ENCODE measurements at regions not wholly inside any gene's neighbourhood (a gene's known extent, or its start where the extent isn't known, plus 50 kb on each side); places are given as distances from the start of the nearest gene placed in this dataset.

GRCh38 chr5:106610041-106610440 lies 1060.7 kb downstream of the EFNA5 start:
- TF ChIP-seq CTCF (conservative IDR thresholded peaks at IDR 0.05; ENCODE audit: low read depth, low read length), result no peak
- TF ChIP-seq EZH2 (IDR thresholded peaks at IDR 0.05; ENCODE audit: borderline replicate concordance, low read depth, low read length, poor library complexity, severe bottlenecking), result no peak
- intact Hi-C loops (cut with micrococcal nuclease; ENCODE audit: unreplicated experiment), result no loop called here
- Histone ChIP-seq H3K36me3 (ENCODE audit: insufficient read depth, low read length, poor library complexity, severe bottlenecking) (no peaks in the 10 kb centered on the region), H3K9me3 (ENCODE audit: low read depth, low read length, poor library complexity, severe bottlenecking) (no peaks in the 10 kb centered on the region), H3K4me3 (ENCODE audit: low read depth, low read length, poor library complexity, severe bottlenecking) (no peak overlapping the region), H3K27ac (ENCODE audit: low read depth, low read length, poor library complexity, severe bottlenecking) (no peak overlapping the region), H3K27me3 (replicated peaks; ENCODE audit: insufficient read depth, low read depth, low read length, poor library complexity) (no peaks in the 10 kb centered on the region), H3K4me1 (ENCODE audit: insufficient read depth, low read length, poor library complexity, severe bottlenecking) (no peaks in the 10 kb centered on the region)
- DNase-seq (ENCODE audit: low spot score), result no peak
- ChIA-PET POLR2A (ENCODE audit: low non-redundant PET) (no interaction called here), CTCF (no interaction called here)
- BruUV-seq (replicated peaks), result no TSS peak

- POLR2A ChIA-PET (ENCODE audit: low non-redundant PET), result no interaction called here
- intact Hi-C loops (cut with micrococcal nuclease; ENCODE audit: unreplicated experiment), result no loop called here
- Histone ChIP-seq H3K4me1 (ENCODE audit: insufficient read depth, low read length, poor library complexity, severe bottlenecking) (no peaks in the 10 kb centered on the region), H3K4me3 (ENCODE audit: low read depth, low read length, poor library complexity, severe bottlenecking) (no peak overlapping the region), H3K36me3 (ENCODE audit: insufficient read depth, low read length, poor library complexity, severe bottlenecking) (no peaks in the 10 kb centered on the region), H3K27me3 (replicated peaks; ENCODE audit: insufficient read depth, low read depth, low read length, poor library complexity) (no peaks in the 10 kb centered on the region), H3K27ac (ENCODE audit: low read depth, low read length, poor library complexity, severe bottlenecking) (no peak overlapping the region), H3K9me3 (ENCODE audit: low read depth, low read length, poor library complexity, severe bottlenecking) (no peaks in the 10 kb centered on the region)
- no peak for DNase-seq (ENCODE audit: low spot score)
- no TSS peak for BruUV-seq (replicated peaks)
- TF ChIP-seq CTCF (conservative IDR thresholded peaks at IDR 0.05; ENCODE audit: low read depth, low read length) (no peak), EZH2 (IDR thresholded peaks at IDR 0.05; ENCODE audit: borderline replicate concordance, low read depth, low read length, poor library complexity, severe bottlenecking) (no peak)
- CTCF ChIA-PET, result no interaction called here
These were observed 1069.1 kb downstream of the EFNA5 start for GRCh38 chr5:106601620-106602019.

- no TSS peak for BruUV-seq (replicated peaks)
- Histone ChIP-seq H3K4me3 (ENCODE audit: low read depth, low read length, poor library complexity, severe bottlenecking) (no peak overlapping the region), H3K36me3 (ENCODE audit: insufficient read depth, low read length, poor library complexity, severe bottlenecking) (no peaks in the 10 kb centered on the region), H3K9me3 (ENCODE audit: low read depth, low read length, poor library complexity, severe bottlenecking) (no peaks in the 10 kb centered on the region), H3K27me3 (replicated peaks; ENCODE audit: insufficient read depth, low read depth, low read length, poor library complexity) (no peaks in the 10 kb centered on the region), H3K27ac (ENCODE audit: low read depth, low read length, poor library complexity, severe bottlenecking) (no peak overlapping the region), H3K4me1 (ENCODE audit: insufficient read depth, low read length, poor library complexity, severe bottlenecking) (no peaks in the 10 kb centered on the region)
- ChIA-PET POLR2A (ENCODE audit: low non-redundant PET) (no interaction called here), CTCF (no interaction called here)
- DNase-seq (ENCODE audit: low spot score), result no peak
- intact Hi-C loops (cut with micrococcal nuclease; ENCODE audit: unreplicated experiment), result no loop called here
- TF ChIP-seq CTCF (conservative IDR thresholded peaks at IDR 0.05; ENCODE audit: low read depth, low read length) (no peak), EZH2 (IDR thresholded peaks at IDR 0.05; ENCODE audit: borderline replicate concordance, low read depth, low read length, poor library complexity, severe bottlenecking) (no peak)
These were observed 1069.9 kb downstream of the EFNA5 start for GRCh38 chr5:106600803-106601202.

Data from A673 (cell line).